ENCODE measurements at regions not wholly inside any gene's neighbourhood (a gene's known extent, or its start where the extent isn't known, plus 50 kb on each side); places are given as distances from the start of the nearest gene placed in this dataset.

- BruUV-seq (replicated peaks), result no TSS peak
- no peaks in the 10 kb centered on the region; the same call in 2 of the 3 replicates for H3K9me3 ChIP-seq (replicated peaks; ENCODE audit: control insufficient read depth, insufficient read depth, low read length)
- no peak overlapping the region for H3K27ac ChIP-seq (ENCODE audit: control insufficient read depth, insufficient read depth)
- H3K27me3 ChIP-seq (replicated peaks in 1 of 2; ENCODE audit: control insufficient read depth in 2 of 2, insufficient read depth in 2 of 2, low read length in 1 of 2), result no peaks in the 10 kb centered on the region
- no peak overlapping the region for H2AFZ ChIP-seq (ENCODE audit: control insufficient read depth, low read depth, low read length)
- ATAC-seq (no peak), FAIRE-seq (no peak), DNase-seq (ENCODE audit: low read depth, low spot score) (no peak)
- no peaks in the 10 kb centered on the region for H4K20me1 ChIP-seq (ENCODE audit: control insufficient read depth, insufficient read depth)
- peaks cover 12% of the 10 kb centered on the region; the same call in 1 of the 2 replicates for H3K4me1 ChIP-seq (ENCODE audit: control insufficient read depth, insufficient read depth, low read length)
- TF ChIP-seq BCL11A (IDR thresholded peaks at IDR 0.05; ENCODE audit: low read depth, low read length), result no peak
- TF ChIP-seq DPF2 (IDR thresholded peaks at IDR 0.05), result no peak
- TF ChIP-seq RUNX3 (IDR thresholded peaks at IDR 0.05; ENCODE audit: low read length), result no peak
- no peak for TF ChIP-seq CEBPZ (IDR thresholded peaks at IDR 0.05; ENCODE audit: low read depth, low read length)
- TF ChIP-seq BCLAF1 (IDR thresholded peaks at IDR 0.05), result no peak
- TF ChIP-seq FOXM1 (IDR thresholded peaks at IDR 0.05; ENCODE audit: low read depth, low read length), result no peak
- no peak for TF ChIP-seq SUPT20H (IDR thresholded peaks at IDR 0.05; ENCODE audit: borderline replicate concordance, control insufficient read depth, low read depth, low read length)
- in situ Hi-C loops (cut with MboI) (no loop called here), intact Hi-C loops (cut with micrococcal nuclease; ENCODE audit: unreplicated experiment) (no loop called here)
- ChIA-PET SMC1A (ENCODE audit: uncharacterized antibody, unreplicated experiment) (interaction anchor here (0.9 kb wide), 1 partner anchor 14 kb away, joined by 3 read pairs; no protein-coding TSS in a partner anchor), CTCF (no interaction called here), POLR2A (no interaction called here), RAD21 (ENCODE audit: unreplicated experiment) (interaction anchor here (0.6 kb wide), 1 partner anchor 20 kb away, joined by 3 read pairs; no protein-coding TSS in a partner anchor)
- H3K4me3 ChIP-seq, result no peak overlapping the region
- 46% methylated on average over 6 of the region's 6 CpGs for WGBS (ENCODE audit: insufficient coverage, insufficient replicate concordance, low lambda C conversion rate, missing lambda C conversion rate)
- no peak overlapping the region for H3K4me2 ChIP-seq (ENCODE audit: control insufficient read depth, insufficient read depth)
- H3K79me2 ChIP-seq (ENCODE audit: control insufficient read depth, insufficient read depth, low read length), result no peaks in the 10 kb centered on the region
- H3K36me3 ChIP-seq (ENCODE audit: control insufficient read depth in 2 of 2, insufficient read depth in 2 of 2, low read length in 1 of 2), result no peaks in the 10 kb centered on the region
- H3K9ac ChIP-seq (ENCODE audit: control insufficient read depth, insufficient read depth, low read length), result no peak overlapping the region
Observed at GRCh38 chr5:74556631-74557595, 83.6 kb downstream of the ENC1 start.
